Fibroblast of pulmonary artery (primary cell): ENCODE measurements at regions not wholly inside any gene's neighbourhood (a gene's known extent, or its start where the extent isn't known, plus 50 kb on each side); places are given as distances from the start of the nearest gene placed in this dataset.

Experiments
- DNase-seq: peaks from one replicate; pipeline ENCODE4 v3.0.0-alpha.2; 2010; ENCODE audit warnings: low read depth
- H3K4me3 ChIP-seq: replicated peaks from 2 replicates; pipeline ENCODE4 v1.5.1; 2011; ENCODE audit warnings: low read depth, mild to moderate bottlenecking, control low read depth, low read length, moderate library complexity
- CTCF ChIP-seq: IDR thresholded peaks from 2 replicates; pipeline ENCODE4 v1.5.1; 2011; ENCODE audit warnings: mild to moderate bottlenecking, control low read depth, low read length, inconsistent platforms; ENCODE audit errors: missing control alignments

DNA sequence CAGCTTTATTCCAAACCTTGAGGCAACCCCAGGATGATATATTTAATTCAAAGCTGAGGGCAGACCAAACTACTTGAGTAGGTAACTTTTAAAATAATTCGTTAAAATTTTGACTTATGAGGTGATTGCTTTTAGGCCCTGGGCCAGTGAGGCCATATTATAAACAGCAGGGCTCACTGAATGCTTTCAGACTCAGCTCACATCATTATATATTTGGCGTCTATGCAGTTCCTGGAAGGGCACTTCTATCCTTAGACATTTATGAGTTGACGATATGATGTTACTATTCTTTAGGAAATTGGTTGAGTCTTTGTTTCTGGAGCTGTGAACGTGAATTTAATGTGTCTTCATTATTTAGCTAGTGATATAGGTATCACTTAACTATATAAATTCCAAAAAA, 400.1 kb downstream of the PDHA2 start:
- no peak for DNase-seq
- H3K4me3 ChIP-seq: no peak overlapping the region
- TF ChIP-seq CTCF: no peak

DNA sequence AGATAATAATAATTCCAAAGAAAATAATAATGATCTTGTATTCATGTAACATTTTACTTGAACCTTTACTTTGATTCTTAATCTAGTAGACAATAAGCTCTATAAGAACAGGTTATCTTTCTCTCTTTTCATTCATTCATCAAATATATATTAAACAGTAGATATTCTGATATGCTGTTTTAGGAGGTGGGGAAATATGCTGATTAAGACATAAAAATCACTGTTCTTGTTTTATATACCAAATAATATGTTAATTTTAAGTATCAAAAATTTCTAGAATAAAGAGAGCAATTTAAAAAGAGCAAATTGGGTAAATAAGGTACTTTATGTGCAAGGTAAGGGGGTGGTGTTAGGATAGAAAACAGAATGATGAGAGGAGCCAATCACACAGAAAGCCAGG, 401.9 kb downstream of the PDHA2 start:
- DNase-seq: no peak
- no peak for TF ChIP-seq CTCF
- no peak overlapping the region for H3K4me3 ChIP-seq

DNA sequence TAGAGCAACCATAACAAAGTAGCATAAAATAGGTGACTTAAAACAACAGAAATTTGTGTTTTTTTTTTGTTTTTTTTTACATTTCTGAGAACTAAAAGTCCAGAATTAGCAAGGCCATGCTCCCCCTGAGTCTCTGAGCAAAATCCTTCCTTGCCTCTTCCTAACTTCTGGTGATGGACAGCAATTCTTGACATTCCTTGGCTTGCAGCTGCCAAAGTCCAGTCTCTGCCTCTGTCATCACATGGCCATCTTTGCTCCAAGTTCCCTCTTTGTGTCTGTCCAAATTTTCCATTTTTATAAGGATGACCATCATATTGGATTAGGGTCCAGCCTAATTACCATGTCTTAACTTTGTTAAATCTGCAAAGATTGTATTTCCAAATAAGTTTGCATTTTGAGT, 407.2 kb downstream of the PDHA2 start:
- DNase-seq: no peak
- H3K4me3 ChIP-seq: no peak overlapping the region
- no peak for TF ChIP-seq CTCF

DNA sequence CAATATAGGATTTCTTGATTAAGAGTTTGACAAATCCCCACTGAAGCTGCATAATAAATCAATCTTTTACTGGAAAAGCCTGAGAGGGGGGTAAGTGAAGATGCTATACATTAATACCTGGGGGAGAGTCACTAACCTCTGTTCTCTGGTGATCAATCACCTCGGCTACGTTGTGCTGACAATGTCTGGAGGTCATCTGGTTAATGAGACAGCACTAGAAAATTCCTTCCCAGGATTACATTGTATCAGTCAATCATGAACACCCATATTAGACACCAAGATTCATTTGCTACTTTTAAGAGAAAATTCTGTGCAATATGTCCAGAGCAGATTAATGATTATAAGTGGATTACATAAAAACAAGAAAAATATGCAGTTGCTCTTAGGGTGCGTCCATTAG, 408.3 kb downstream of the PDHA2 start:
- no peak for TF ChIP-seq CTCF

GRCh38 chr4:96260064-96260682, 420.3 kb downstream of the PDHA2 start:
- H3K4me3 ChIP-seq: no peak overlapping the region
- TF ChIP-seq CTCF: no peak
- DNase-seq: peak; percentile 1

More for the DNA sequence above, 408.3 kb downstream of the PDHA2 start:
- H3K4me3 ChIP-seq: no peak overlapping the region
- no peak for DNase-seq

- H3K4me3 ChIP-seq: no peak overlapping the region
- TF ChIP-seq CTCF: no peak
- no peak for DNase-seq
Observed at GRCh38 chr4:96262057-96262456, 422.2 kb downstream of the PDHA2 start.

- TF ChIP-seq CTCF: no peak
Observed at GRCh38 chr4:96263291-96263690, 423.4 kb downstream of the PDHA2 start.

More at GRCh38 chr4:96263291-96263690, 423.4 kb downstream of the PDHA2 start:
- H3K4me3 ChIP-seq: no peak overlapping the region
- DNase-seq: no peak
